AG10803 (cell line): ENCODE measurements at regions not wholly inside any gene's neighbourhood (a gene's known extent, or its start where the extent isn't known, plus 50 kb on each side); places are given as distances from the start of the nearest gene placed in this dataset.

Experiments used
- DNase-seq: peaks from one replicate; pipeline ENCODE4 v3.0.0; 2010; ENCODE audit warnings: low read depth
- H3K4me3 ChIP-seq: 2 replicates; pipeline ENCODE4 v1.5.1; 2011; ENCODE audit warnings: mild to moderate bottlenecking, low read length, control low read depth
- TF ChIP-seq, protein P1 (sequence below): conservative IDR thresholded peaks from 2 replicates; pipeline ENCODE4 v1.5.1; 2011; ENCODE audit warnings: mild to moderate bottlenecking, low read length, control low read depth, inconsistent platforms

- peak overlapping the region; percentile 49 for H3K4me3 ChIP-seq
- DNase-seq = no peak
- TF ChIP-seq, protein P1, sequence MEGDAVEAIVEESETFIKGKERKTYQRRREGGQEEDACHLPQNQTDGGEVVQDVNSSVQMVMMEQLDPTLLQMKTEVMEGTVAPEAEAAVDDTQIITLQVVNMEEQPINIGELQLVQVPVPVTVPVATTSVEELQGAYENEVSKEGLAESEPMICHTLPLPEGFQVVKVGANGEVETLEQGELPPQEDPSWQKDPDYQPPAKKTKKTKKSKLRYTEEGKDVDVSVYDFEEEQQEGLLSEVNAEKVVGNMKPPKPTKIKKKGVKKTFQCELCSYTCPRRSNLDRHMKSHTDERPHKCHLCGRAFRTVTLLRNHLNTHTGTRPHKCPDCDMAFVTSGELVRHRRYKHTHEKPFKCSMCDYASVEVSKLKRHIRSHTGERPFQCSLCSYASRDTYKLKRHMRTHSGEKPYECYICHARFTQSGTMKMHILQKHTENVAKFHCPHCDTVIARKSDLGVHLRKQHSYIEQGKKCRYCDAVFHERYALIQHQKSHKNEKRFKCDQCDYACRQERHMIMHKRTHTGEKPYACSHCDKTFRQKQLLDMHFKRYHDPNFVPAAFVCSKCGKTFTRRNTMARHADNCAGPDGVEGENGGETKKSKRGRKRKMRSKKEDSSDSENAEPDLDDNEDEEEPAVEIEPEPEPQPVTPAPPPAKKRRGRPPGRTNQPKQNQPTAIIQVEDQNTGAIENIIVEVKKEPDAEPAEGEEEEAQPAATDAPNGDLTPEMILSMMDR = no peak
Measured at GRCh38 chr6:21665392-21666200, 72.0 kb downstream of the SOX4 start.

GRCh38 chr6:21666201-21666691 lies 72.7 kb downstream of the SOX4 start:
- peak overlapping the region; percentile 46 for H3K4me3 ChIP-seq
- TF ChIP-seq, protein P1 = no peak
- no peak for DNase-seq

- TF ChIP-seq, protein P1 = no peak
- no peak for DNase-seq
- no peak overlapping the region for H3K4me3 ChIP-seq
Measured at GRCh38 chr6:21666853-21667681, 73.5 kb downstream of the SOX4 start.

DNA sequence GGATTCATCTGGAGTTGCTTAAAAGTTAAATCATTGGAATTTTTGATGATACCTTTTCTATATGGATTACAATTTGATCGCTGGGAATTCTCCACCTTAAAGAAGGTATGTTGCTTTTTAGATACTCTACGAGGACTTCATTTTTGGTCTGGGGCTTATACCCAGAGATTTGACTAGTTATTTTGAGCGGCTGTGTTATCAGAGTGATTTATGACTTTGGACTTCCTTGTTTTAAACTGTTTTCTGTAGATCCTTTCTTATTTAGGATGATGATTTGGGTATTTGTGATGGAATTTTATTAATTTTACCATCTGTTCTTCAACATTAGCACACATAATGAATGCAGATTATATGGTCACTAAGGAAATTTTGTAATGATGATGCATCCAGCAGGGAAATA lies 75.2 kb downstream of the SOX4 start:
- no peak for DNase-seq
- H3K4me3 ChIP-seq = no peak overlapping the region
- TF ChIP-seq, protein P1 = no peak

- TF ChIP-seq, protein P1 = no peak
- H3K4me3 ChIP-seq = no peak overlapping the region
- no peak for DNase-seq
Measured at GRCh38 chr6:21676769-21677168, 83.2 kb downstream of the SOX4 start.

DNA sequence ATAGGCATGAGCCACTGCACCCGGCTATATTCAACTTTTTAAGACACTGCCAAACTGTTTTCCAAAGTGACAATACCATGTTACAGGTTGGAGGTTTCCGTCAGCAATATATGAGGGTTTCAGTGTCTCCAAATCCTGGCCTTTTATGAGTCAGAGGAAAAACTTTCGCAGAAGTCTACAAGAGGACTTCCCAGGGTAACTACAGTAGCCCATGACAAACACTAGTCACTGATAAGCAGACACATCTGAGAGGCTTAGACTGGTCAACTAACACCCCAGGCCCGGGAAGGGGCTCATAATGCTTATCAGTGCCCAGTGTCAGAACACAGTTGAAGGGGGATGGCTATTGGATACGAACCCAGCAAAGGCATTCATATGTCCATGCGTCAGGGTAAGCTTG lies 85.4 kb downstream of the SOX4 start:
- peak; percentile 42 for DNase-seq
- no peak overlapping the region for H3K4me3 ChIP-seq
- TF ChIP-seq, protein P1 = no peak
